Upper lobe of right lung (tissue), 1 donor: ENCODE measurements at regions not wholly inside any gene's neighbourhood (a gene's known extent, or its start where the extent isn't known, plus 50 kb on each side); places are given as distances from the start of the nearest gene placed in this dataset.

Experiments used
- ATAC-seq: fragments of 200-7000 bp; cut with Tn5 transposase; one replicate; pipeline ENCODE4 v1.9.1; 2020; ENCODE audit warnings: mild to moderate bottlenecking, moderate library complexity
- DNase-seq: peaks from one replicate; pipeline ENCODE4 v3.0.0-alpha.2; 2020
- H3K27ac ChIP-seq: fragments of 200-600 bp; one replicate; pipeline ENCODE4 v1.8.0; 2022
- H3K27me3 ChIP-seq: fragments of 200-600 bp; one replicate; pipeline ENCODE4 v1.8.0; 2022; ENCODE audit warnings: mild to moderate bottlenecking
- H3K36me3 ChIP-seq: fragments of 200-600 bp; one replicate; pipeline ENCODE4 v1.8.0; 2022
- H3K4me1 ChIP-seq: fragments of 200-600 bp; one replicate; pipeline ENCODE4 v1.8.0; 2022
- H3K4me3 ChIP-seq: fragments of 200-600 bp; one replicate; pipeline ENCODE4 v1.8.0; 2022; ENCODE audit warnings: mild to moderate bottlenecking
- H3K9me3 ChIP-seq: fragments of 200-600 bp; one replicate; pipeline ENCODE4 v1.8.0; 2022
- intact Hi-C: fragments of 100-400 bp; cut with DNase I; formaldehyde crosslinking; loops from one replicate; pipeline ENCODE4 v1.11.0; 2022
- TF ChIP-seq, protein P1 (sequence below): fragments of 200-600 bp; IDR thresholded peaks from one replicate; pipeline ENCODE4 v1.8.0; 2022; ENCODE audit warnings: antibody characterized with exemption
- donor health status: DM: no; HTN: yes; CAD: no; lungs with severe emphysema.

GRCh38 chr7:155881471-155882350 lies 69.4 kb upstream of the SHH start:
- Histone ChIP-seq H3K4me3 (no peak overlapping the region), H3K27me3 (no peaks in the 10 kb centered on the region), H3K27ac (no peak overlapping the region), H3K36me3 (no peaks in the 10 kb centered on the region), H3K9me3 (no peaks in the 10 kb centered on the region), H3K4me1 (no peaks in the 10 kb centered on the region)
- DNase-seq, result no peak
- ATAC-seq, result no peak
- intact Hi-C loops, result no loop called here
- TF ChIP-seq, protein P1, sequence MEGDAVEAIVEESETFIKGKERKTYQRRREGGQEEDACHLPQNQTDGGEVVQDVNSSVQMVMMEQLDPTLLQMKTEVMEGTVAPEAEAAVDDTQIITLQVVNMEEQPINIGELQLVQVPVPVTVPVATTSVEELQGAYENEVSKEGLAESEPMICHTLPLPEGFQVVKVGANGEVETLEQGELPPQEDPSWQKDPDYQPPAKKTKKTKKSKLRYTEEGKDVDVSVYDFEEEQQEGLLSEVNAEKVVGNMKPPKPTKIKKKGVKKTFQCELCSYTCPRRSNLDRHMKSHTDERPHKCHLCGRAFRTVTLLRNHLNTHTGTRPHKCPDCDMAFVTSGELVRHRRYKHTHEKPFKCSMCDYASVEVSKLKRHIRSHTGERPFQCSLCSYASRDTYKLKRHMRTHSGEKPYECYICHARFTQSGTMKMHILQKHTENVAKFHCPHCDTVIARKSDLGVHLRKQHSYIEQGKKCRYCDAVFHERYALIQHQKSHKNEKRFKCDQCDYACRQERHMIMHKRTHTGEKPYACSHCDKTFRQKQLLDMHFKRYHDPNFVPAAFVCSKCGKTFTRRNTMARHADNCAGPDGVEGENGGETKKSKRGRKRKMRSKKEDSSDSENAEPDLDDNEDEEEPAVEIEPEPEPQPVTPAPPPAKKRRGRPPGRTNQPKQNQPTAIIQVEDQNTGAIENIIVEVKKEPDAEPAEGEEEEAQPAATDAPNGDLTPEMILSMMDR, result no peak

DNA sequence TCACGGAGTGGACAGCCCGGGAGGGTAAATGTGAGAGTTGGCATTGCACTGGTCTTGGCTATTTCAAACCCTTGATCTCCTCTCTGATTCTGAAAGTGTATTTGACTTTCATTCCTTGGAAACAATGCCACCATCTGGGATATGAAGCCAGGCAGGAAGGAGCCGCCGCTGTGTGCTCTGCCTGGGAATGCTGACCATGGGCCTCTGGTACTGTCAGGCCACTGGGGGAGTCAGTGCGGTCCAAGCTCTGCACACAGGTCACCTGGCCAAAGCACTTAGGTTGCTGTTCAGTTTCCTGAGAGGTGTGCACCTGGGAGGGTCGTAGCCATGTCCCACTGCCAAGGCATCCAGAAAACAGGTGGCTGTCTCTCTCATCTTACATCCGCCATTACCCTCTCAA lies 68.5 kb upstream of the SHH start:
- no peaks in the 10 kb centered on the region for H3K4me1 ChIP-seq
- no peak overlapping the region for H3K27ac ChIP-seq
- TF ChIP-seq, protein P1, result no peak
- no peak overlapping the region for H3K4me3 ChIP-seq
- H3K9me3 ChIP-seq, result no peaks in the 10 kb centered on the region
- ATAC-seq, result no peak
- DNase-seq, result no peak
- intact Hi-C loops, result no loop called here
- no peaks in the 10 kb centered on the region for H3K36me3 ChIP-seq
- H3K27me3 ChIP-seq, result no peaks in the 10 kb centered on the region

- Histone ChIP-seq H3K27ac (no peak overlapping the region), H3K27me3 (no peaks in the 10 kb centered on the region), H3K36me3 (no peaks in the 10 kb centered on the region), H3K9me3 (no peaks in the 10 kb centered on the region), H3K4me1 (no peaks in the 10 kb centered on the region), H3K4me3 (no peak overlapping the region)
- intact Hi-C loops, result no loop called here
- TF ChIP-seq, protein P1, result no peak
- ATAC-seq (no peak), DNase-seq (no peak)
Measured at GRCh38 chr7:155879592-155879991, 67.3 kb upstream of the SHH start.

- Histone ChIP-seq H3K27ac (no peak overlapping the region), H3K4me3 (no peak overlapping the region), H3K27me3 (no peaks in the 10 kb centered on the region), H3K4me1 (no peaks in the 10 kb centered on the region), H3K36me3 (no peaks in the 10 kb centered on the region), H3K9me3 (no peaks in the 10 kb centered on the region)
- ATAC-seq, result peak; percentile 83
- intact Hi-C loops, result no loop called here
- TF ChIP-seq, protein P1, result no peak
- no peak for DNase-seq
Measured at GRCh38 chr7:155878674-155879073, 66.4 kb upstream of the SHH start.

DNA sequence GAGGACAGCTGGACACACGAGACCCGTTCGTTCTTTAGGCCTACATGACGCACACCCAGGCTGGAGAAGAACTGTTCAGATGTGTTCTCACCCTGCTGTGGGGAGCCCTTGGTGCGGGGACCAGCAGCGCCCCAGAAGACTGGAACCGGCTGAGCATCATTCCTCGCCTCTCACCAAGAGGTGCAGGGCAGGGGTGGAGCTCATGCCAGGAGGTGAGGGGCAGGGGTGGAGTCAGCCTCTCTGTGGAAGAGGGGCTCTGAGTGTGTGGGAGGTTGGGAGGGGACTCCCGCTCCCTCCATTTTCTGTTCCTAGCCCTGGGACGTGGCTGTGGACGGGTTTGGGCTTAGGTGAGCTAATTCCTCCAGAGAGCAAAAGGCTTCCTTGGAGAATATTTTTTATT lies 66.0 kb upstream of the SHH start:
- no peak for DNase-seq

More for the DNA sequence above, 66.0 kb upstream of the SHH start:
- Histone ChIP-seq H3K27ac (no peak overlapping the region), H3K4me1 (no peaks in the 10 kb centered on the region), H3K4me3 (no peak overlapping the region), H3K36me3 (no peaks in the 10 kb centered on the region), H3K9me3 (no peaks in the 10 kb centered on the region), H3K27me3 (no peaks in the 10 kb centered on the region)
- TF ChIP-seq, protein P1, result no peak
- intact Hi-C loops, result no loop called here
- peak; percentile 38 for ATAC-seq
